GM23338 (cell line): ENCODE measurements at regions not wholly inside any gene's neighbourhood (a gene's known extent, or its start where the extent isn't known, plus 50 kb on each side); places are given as distances from the start of the nearest gene placed in this dataset.
"Not testable (repeated sequence)": the region's sequence is repeated elsewhere in the genome, so short reads cannot be mapped to it uniquely, and the experiment has no call there.

Experiments
- ATAC-seq: fragments of 200-7000 bp; cut with Tn5 transposase; 3 replicates; pipeline ENCODE4 v1.9.1; 2020
- DNase-seq: peaks from one replicate; pipeline ENCODE4 v3.0.0-alpha.2; 2015; ENCODE audit warnings: low spot score
- H2AFZ ChIP-seq: fragments of 200-600 bp; sonication (generic); 2 replicates; pipeline ENCODE4 v1.8.0; 2016; ENCODE audit warnings: antibody characterized with exemption, mild to moderate bottlenecking, moderate library complexity
- H3F3A ChIP-seq: fragments of 200-600 bp; sonication (generic); replicated peaks from 2 replicates; pipeline ENCODE4 v1.8.0; 2017; ENCODE audit warnings: antibody characterized with exemption, mixed run types, low read depth
- H3K27ac ChIP-seq: fragments of 200-600 bp; sonication (generic); 2 replicates; pipeline ENCODE4 v1.6.1; 2016; ENCODE audit warnings: low read depth
- H3K27me3 ChIP-seq: fragments of 200-600 bp; sonication (generic); 2 replicates; pipeline ENCODE4 v1.8.0; 2016; ENCODE audit warnings: mild to moderate bottlenecking, mixed run types, moderate library complexity; ENCODE audit not compliant: insufficient read depth
- H3K36me3 ChIP-seq: fragments of 200-600 bp; sonication (generic); 2 replicates; pipeline ENCODE4 v1.8.0; 2016; ENCODE audit warnings: mild to moderate bottlenecking; ENCODE audit not compliant: insufficient read depth
- H3K4me1 ChIP-seq: fragments of 200-600 bp; sonication (generic); 2 replicates; pipeline ENCODE4 v1.8.0; 2016; ENCODE audit warnings: mild to moderate bottlenecking, moderate library complexity; ENCODE audit not compliant: insufficient read depth
- H3K4me2 ChIP-seq: fragments of 200-600 bp; sonication (generic); 2 replicates; pipeline ENCODE4 v1.7.1; 2017; ENCODE audit warnings: mixed run types
- H3K4me3 ChIP-seq: fragments of 200-600 bp; sonication (generic); 2 replicates; pipeline ENCODE4 v1.6.1; 2016; ENCODE audit warnings: mixed run types
- H3K79me2 ChIP-seq: fragments of 200-600 bp; sonication (generic); replicated peaks from 2 replicates; pipeline ENCODE4 v1.8.0; 2017; ENCODE audit warnings: mild to moderate bottlenecking; ENCODE audit not compliant: insufficient read depth
- H3K9me2 ChIP-seq: fragments of 200-600 bp; sonication (generic); 2 replicates; pipeline ENCODE4 v1.8.0; 2017; ENCODE audit not compliant: insufficient read depth
- H4K20me1 ChIP-seq: fragments of 200-600 bp; sonication (generic); replicated peaks from 2 replicates; pipeline ENCODE4 v1.8.0; 2017; ENCODE audit warnings: mild to moderate bottlenecking; ENCODE audit not compliant: insufficient read depth
- H3K27ac Mint-ChIP-seq: 2 replicates; pipeline ENCODE4 v1.8.0; 2020; ENCODE audit warnings: inconsistent platforms, mild to moderate bottlenecking, moderate library complexity, mixed read lengths
- H3K27me3 Mint-ChIP-seq: 3 replicates; pipeline ENCODE4 v1.8.0; 2022; ENCODE audit warnings: low read depth, mild to moderate bottlenecking, moderate library complexity, mixed read lengths, inconsistent platforms; ENCODE audit not compliant: insufficient read depth, poor library complexity
- H3K36me3 Mint-ChIP-seq: 3 replicates; pipeline ENCODE4 v1.8.0; 2021; ENCODE audit warnings: low read depth, mild to moderate bottlenecking, inconsistent platforms, moderate library complexity, mixed read lengths
- H3K4me1 Mint-ChIP-seq: 3 replicates; pipeline ENCODE4 v1.8.0; 2020; ENCODE audit warnings: mild to moderate bottlenecking, inconsistent platforms, mixed read lengths
- H3K4me3 Mint-ChIP-seq: 3 replicates; pipeline ENCODE4 v1.8.0; 2021; ENCODE audit warnings: moderate library complexity, mild to moderate bottlenecking, inconsistent platforms, mixed read lengths
- H3K9me3 Mint-ChIP-seq: 3 replicates; pipeline ENCODE4 v1.8.0; 2020; ENCODE audit warnings: moderate library complexity, mild to moderate bottlenecking, inconsistent platforms, mixed read lengths

DNA sequence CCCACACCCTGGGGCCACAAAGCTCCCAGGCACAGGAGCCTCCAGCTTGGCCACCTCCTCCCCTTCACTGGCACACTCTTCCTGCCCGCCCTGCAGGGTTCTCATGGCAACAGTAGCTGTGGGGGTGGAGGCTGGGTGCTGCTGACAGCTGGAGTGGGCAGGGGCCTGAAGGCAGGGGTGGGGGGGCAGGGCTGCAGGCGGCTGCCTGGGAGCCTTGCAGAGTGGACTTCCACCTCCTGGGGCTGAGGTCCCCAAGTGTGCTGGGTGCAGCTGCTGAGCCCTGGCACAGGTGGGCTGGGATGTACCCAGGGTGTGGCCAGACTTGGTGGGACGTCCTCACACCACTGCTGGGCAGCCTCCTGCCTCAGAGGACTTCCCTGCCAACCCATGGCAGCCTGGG, 254.8 kb downstream of the ANKRD30B start:
- not testable (repeated sequence) for H3K9me2 ChIP-seq, H3K4me1 Mint-ChIP-seq, H3K27ac ChIP-seq, H3K4me3 ChIP-seq, ATAC-seq, H4K20me1 ChIP-seq, H3K4me3 Mint-ChIP-seq, H3K4me1 ChIP-seq, H3F3A ChIP-seq, H2AFZ ChIP-seq, H3K27me3 ChIP-seq, DNase-seq, H3K79me2 ChIP-seq, H3K27ac Mint-ChIP-seq, H3K27me3 Mint-ChIP-seq, H3K4me2 ChIP-seq, H3K36me3 ChIP-seq, H3K36me3 Mint-ChIP-seq
- H3K9me3 Mint-ChIP-seq, result peaks cover 37% of the 10 kb centered on the region

GRCh38 chr18:15003231-15003630, 255.3 kb downstream of the ANKRD30B start:
- H2AFZ ChIP-seq, H3F3A ChIP-seq, H3K27me3 ChIP-seq, H3K79me2 ChIP-seq, H3K27ac Mint-ChIP-seq, H3K9me2 ChIP-seq, H3K36me3 Mint-ChIP-seq, H3K4me3 ChIP-seq, H3K4me1 ChIP-seq, H4K20me1 ChIP-seq, H3K4me1 Mint-ChIP-seq, H3K4me2 ChIP-seq, H3K36me3 ChIP-seq, ATAC-seq, H3K4me3 Mint-ChIP-seq, DNase-seq, H3K27ac ChIP-seq, H3K27me3 Mint-ChIP-seq: not testable (repeated sequence)
- H3K9me3 Mint-ChIP-seq, result peaks cover 41% of the 10 kb centered on the region

DNA sequence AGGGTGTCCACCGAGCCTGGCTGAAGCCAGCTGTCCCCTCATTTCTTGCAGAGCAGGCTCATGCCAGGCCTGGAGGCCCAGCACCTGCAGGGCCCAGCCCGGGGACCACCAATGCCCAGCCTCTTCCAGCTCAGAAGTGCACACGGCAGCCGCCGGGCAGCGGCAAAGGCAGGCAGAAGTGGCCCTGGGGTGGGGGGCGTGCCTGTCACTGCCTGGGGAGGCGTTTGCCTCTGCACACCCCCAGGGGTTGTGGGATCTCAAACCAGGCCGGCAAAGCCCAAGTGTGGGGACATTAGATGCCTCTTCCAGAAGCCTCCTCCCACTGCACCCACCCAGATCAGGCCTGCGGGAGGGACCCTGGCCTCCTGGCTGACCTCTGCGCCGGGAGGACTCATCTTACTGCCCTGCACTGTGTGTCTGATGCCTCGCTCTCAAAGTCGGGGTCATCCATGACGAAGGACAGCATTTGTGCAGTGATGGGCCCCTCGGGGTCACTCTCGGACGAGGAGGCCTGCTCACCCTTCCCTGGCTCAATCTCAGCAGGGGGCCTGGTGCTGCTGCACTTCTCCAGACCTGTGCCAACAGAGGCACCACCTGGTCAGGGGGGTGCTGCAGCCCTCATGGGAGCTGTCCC, 255.8 kb downstream of the ANKRD30B start:
- not testable (repeated sequence) for H3K4me1 Mint-ChIP-seq, H3K36me3 ChIP-seq, H4K20me1 ChIP-seq, H3K27ac Mint-ChIP-seq, ATAC-seq, H3K27me3 Mint-ChIP-seq, H3K4me3 Mint-ChIP-seq, H3K4me2 ChIP-seq, DNase-seq, H3K9me2 ChIP-seq, H3K4me1 ChIP-seq, H3K4me3 ChIP-seq, H2AFZ ChIP-seq, H3K27ac ChIP-seq, H3K79me2 ChIP-seq, H3K27me3 ChIP-seq, H3K36me3 Mint-ChIP-seq, H3F3A ChIP-seq
- peaks cover 42% of the 10 kb centered on the region for H3K9me3 Mint-ChIP-seq

DNA sequence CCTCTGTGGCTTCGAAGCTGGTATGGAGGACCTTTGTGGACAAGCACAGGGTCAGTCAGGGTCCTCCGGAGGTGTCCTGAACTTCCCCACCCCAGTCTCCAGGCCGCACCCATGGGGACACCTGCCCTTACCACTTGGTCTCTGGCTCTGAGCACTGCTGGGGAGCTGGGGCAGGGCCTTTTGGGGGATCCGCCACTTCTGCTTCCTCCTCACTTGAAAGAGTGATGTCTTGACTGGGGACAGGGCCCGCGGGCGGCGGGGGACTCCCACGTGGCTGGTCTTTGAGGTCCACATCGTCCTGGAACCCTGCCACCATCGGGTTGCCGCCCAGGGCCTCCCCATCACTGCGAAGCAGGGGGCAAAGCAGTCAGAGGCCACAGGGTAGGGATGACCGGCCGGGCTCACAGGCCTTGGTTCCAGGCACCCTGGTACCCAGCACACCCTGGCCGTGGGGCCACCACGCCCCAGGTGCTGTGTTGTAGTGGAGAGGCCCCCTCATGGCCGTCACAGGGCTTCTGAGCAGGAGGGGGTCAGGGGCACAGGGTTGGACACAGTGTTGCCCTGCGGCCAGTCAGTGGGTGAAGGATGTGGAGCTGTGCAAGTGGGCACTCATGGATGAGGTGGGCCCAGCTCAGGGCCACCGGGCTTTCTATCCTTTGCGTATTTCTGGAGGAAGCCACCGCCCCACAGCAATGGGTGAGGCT, 256.4 kb downstream of the ANKRD30B start:
- not testable (repeated sequence) for H3K27ac Mint-ChIP-seq, H3K27ac ChIP-seq, H3K4me3 ChIP-seq, H4K20me1 ChIP-seq, DNase-seq, H3K79me2 ChIP-seq, H3K4me2 ChIP-seq, H3F3A ChIP-seq, H3K4me3 Mint-ChIP-seq, H3K4me1 ChIP-seq, H3K27me3 Mint-ChIP-seq, ATAC-seq, H3K9me2 ChIP-seq, H3K36me3 Mint-ChIP-seq, H3K27me3 ChIP-seq, H3K36me3 ChIP-seq, H3K4me1 Mint-ChIP-seq, H2AFZ ChIP-seq
- peaks cover 43% of the 10 kb centered on the region for H3K9me3 Mint-ChIP-seq
